Thyroid gland (tissue), 4 donors: ENCODE measurements at regions not wholly inside any gene's neighbourhood (a gene's known extent, or its start where the extent isn't known, plus 50 kb on each side); places are given as distances from the start of the nearest gene placed in this dataset.

Experiments used
- DNase-seq, 2 donors: peaks; one replicate each; pipeline ENCODE4 v3.0.0-alpha.2; 2019
- H3K27ac ChIP-seq, 3 donors: fragments of 200-600 bp; sonication (generic); 1 replicate in 2 of 3; 2 replicates in 1 of 3; pipeline ENCODE4 v1.5.1; 2016 to 2019; ENCODE audit warnings: mild to moderate bottlenecking in 1 of 3, moderate library complexity in 1 of 3
- H3K27me3 ChIP-seq: fragments of 200-600 bp; sonication (generic); one replicate; pipeline ENCODE4 v1.5.1; 2019
- H3K36me3 ChIP-seq, 2 donors: fragments of 200-600 bp; sonication (generic); one replicate each; pipeline ENCODE4 v1.5.1; 2016 to 2019
- H3K4me1 ChIP-seq, 2 donors: fragments of 200-600 bp; sonication (generic); one replicate each; pipeline ENCODE4 v1.5.1; 2017 to 2019
- H3K4me3 ChIP-seq, 3 donors: fragments of 200-600 bp; sonication (generic); replicated peaks in 1 of 3; 1 replicate in 2 of 3; 2 replicates in 1 of 3; pipeline ENCODE4 v1.5.1; 2016; ENCODE audit warnings: mild to moderate bottlenecking in 1 of 3
- H3K9me3 ChIP-seq: fragments of 200-600 bp; sonication (generic); one replicate; pipeline ENCODE4 v1.5.1; 2017
- POLR2A ChIP-seq, 2 donors: fragments of 450-650 bp; IDR thresholded peaks; one replicate each; pipeline ENCODE4 v1.6.1; 2017; ENCODE audit warnings: antibody characterized with exemption in 2 of 2, mild to moderate bottlenecking in 2 of 2, moderate library complexity in 1 of 2
- WGBS, 2 donors: methylation state at CpG; one replicate each; pipeline ENCODE4 v1.1.5; 2017; 5-methylcytosine and 5-hydroxymethylcytosine counted together
- intact Hi-C: fragments of 100-400 bp; cut with DNase I; formaldehyde crosslinking; loops from one replicate; pipeline ENCODE4 v1.15.1; 2023
- TF ChIP-seq, protein P1 (sequence below), 6 experiments: fragments of 200-600 bp in 3 of 6; fragments of 450-650 bp in 3 of 6; sonication (generic) in 3 of 6; IDR thresholded peaks; one replicate each; pipeline ENCODE4 v1.5.1; 2016 to 2019; ENCODE audit warnings: antibody characterized with exemption in 6 of 6, mild to moderate bottlenecking in 2 of 6, inconsistent platforms in 1 of 6, moderate library complexity in 1 of 6

DNA sequence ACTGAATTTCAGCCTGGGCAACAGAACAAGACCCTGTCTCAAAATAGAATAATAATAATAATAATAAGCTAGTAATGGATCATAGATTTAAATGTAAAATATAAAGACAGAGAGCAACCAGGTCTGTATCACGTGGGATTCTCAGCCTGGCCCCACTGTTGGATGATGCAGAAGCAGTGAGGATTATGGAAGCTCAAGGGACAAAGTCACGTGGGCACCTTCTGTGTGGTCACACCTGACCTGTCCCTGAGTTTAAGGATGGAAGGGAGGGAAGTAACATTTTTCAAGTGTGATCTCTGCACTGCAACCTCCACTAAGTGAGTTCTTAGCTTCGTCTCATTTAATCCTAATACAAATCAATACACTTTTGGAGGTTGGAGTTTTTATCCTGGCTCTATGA is 212.5 kb upstream of the IER5L start:
- H3K27me3 ChIP-seq: no peaks in the 10 kb centered on the region

DNA sequence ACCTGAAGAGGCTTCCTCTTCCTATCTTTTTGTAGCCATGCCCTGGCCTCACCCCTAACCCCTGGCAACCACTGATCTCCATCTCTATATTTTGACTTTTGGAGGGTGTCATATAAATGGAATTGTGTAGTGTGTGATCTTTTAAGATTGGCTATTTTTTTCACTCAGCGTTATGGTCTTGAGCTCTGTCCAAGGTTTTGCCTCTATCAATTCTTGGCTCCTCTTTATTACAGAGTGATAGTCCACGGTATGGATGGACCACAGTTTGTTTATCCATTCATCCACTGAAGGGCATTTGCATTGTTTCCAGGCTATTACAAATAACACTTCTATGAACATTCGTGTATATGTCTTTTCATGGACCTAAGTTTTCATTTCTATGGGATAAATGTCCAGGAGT is 209.8 kb upstream of the IER5L start:
- peaks cover 15 to 27% of the 10 kb centered on the region in 2 donors for H3K4me1 ChIP-seq
- no peak overlapping the region for H3K4me3 ChIP-seq
- H3K36me3 ChIP-seq: no peaks in the 10 kb centered on the region
- H3K27me3 ChIP-seq: no peaks in the 10 kb centered on the region
- 52 to 68% methylated on average over 3 of the region's 3 CpGs for WGBS, 2 donors
- intact Hi-C loops: no loop called here
- TF ChIP-seq POLR2A (IDR thresholded peaks at IDR 0.05): no peak
- TF ChIP-seq, protein P1, sequence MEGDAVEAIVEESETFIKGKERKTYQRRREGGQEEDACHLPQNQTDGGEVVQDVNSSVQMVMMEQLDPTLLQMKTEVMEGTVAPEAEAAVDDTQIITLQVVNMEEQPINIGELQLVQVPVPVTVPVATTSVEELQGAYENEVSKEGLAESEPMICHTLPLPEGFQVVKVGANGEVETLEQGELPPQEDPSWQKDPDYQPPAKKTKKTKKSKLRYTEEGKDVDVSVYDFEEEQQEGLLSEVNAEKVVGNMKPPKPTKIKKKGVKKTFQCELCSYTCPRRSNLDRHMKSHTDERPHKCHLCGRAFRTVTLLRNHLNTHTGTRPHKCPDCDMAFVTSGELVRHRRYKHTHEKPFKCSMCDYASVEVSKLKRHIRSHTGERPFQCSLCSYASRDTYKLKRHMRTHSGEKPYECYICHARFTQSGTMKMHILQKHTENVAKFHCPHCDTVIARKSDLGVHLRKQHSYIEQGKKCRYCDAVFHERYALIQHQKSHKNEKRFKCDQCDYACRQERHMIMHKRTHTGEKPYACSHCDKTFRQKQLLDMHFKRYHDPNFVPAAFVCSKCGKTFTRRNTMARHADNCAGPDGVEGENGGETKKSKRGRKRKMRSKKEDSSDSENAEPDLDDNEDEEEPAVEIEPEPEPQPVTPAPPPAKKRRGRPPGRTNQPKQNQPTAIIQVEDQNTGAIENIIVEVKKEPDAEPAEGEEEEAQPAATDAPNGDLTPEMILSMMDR (IDR thresholded peaks at IDR 0.05): no peak
- no peak for DNase-seq
- H3K27ac ChIP-seq: no peak overlapping the region
- H3K9me3 ChIP-seq: no peaks in the 10 kb centered on the region

More for the DNA sequence above, 212.5 kb upstream of the IER5L start:
- intact Hi-C loops: no loop called here
- Histone ChIP-seq H3K9me3 (no peaks in the 10 kb centered on the region), H3K27ac (no peak overlapping the region), H3K36me3 (no peaks in the 10 kb centered on the region), H3K4me1 (peaks cover 5 to 15% of the 10 kb centered on the region in 2 donors), H3K4me3 (no peak overlapping the region)
- WGBS, 2 donors: 77 to 81% methylated on average over 3 of the region's 3 CpGs
- DNase-seq: no peak
- no peak for TF ChIP-seq POLR2A (IDR thresholded peaks at IDR 0.05)
- TF ChIP-seq, protein P1 (IDR thresholded peaks at IDR 0.05): no peak

DNA sequence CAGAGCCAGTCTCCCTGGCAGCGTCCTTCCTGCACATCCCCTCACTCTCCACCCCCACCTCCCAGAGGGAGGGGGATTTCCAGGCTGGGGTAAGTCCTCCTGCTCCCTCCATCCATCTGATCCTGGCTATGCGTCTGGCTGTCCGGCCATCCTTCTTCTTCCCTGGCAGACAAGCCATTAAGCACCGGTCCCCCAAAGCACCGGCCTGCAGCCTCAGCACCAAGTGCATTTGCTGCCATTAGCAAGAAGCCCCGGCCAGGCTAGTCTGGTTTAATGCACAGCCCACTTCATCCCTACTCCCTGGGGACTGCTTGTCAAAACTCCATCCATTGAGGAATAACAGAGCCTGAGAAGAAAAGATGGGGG is 208.7 kb upstream of the IER5L start:
- no peak for DNase-seq
- Histone ChIP-seq H3K4me1 (peaks cover 24 to 32% of the 10 kb centered on the region in 2 donors), H3K9me3 (no peaks in the 10 kb centered on the region), H3K27ac (no peak overlapping the region), H3K4me3 (no peak overlapping the region), H3K27me3 (no peaks in the 10 kb centered on the region), H3K36me3 (no peaks in the 10 kb centered on the region)
- WGBS, 2 donors: 83 to 84% methylated on average over 5 to 6 of the region's 6 CpGs
- TF ChIP-seq, protein P1 (IDR thresholded peaks at IDR 0.05): no peak
- no peak for TF ChIP-seq POLR2A (IDR thresholded peaks at IDR 0.05)
- intact Hi-C loops: no loop called here

DNA sequence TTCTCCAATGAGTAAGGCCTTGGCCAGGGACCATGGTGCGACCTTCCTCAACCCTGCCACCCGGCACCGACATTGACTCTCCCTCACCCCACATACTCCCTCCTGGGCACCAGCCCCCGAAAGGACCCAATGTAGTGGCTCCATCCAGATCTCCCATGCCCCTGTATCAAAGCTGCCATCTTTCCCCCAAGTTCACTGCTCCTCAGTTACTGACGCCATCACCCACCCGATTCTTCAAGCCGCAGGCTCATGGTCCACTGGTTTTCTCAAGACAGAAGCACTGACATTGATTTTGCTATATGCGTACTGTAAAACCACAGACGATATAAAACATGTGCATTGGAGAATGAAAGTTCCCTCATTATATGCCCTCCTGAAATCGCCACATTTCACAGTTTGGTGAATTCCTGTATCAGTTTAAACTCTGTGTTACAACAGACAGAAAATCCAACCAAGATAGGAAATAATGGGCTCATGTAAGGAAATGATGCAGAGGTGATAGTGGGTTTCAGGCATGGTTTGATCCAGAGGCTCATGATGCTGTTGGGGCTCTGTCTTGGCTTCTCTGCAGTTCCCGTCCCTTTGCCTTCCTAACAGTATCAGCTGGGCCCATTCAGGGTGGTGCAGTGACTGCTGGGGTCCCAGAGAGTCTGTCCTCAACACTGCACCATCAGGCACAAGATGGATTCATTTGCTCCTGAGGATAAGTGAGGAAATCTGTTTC is 207.3 kb upstream of the IER5L start:
- Histone ChIP-seq H3K9me3 (no peaks in the 10 kb centered on the region), H3K36me3 (no peaks in the 10 kb centered on the region), H3K4me3 (no peak overlapping the region), H3K27ac (peak overlapping the region in 1 of 3 donors; percentile 98), H3K4me1 (peaks cover 19 to 34% of the 10 kb centered on the region in 2 donors), H3K27me3 (no peaks in the 10 kb centered on the region)
- DNase-seq: no peak
- WGBS, 2 donors: 91 to 95% methylated on average over 11 of the region's 11 CpGs
- intact Hi-C loops: no loop called here
- no peak for TF ChIP-seq POLR2A (IDR thresholded peaks at IDR 0.05)
- TF ChIP-seq, protein P1 (IDR thresholded peaks at IDR 0.05): no peak

DNA sequence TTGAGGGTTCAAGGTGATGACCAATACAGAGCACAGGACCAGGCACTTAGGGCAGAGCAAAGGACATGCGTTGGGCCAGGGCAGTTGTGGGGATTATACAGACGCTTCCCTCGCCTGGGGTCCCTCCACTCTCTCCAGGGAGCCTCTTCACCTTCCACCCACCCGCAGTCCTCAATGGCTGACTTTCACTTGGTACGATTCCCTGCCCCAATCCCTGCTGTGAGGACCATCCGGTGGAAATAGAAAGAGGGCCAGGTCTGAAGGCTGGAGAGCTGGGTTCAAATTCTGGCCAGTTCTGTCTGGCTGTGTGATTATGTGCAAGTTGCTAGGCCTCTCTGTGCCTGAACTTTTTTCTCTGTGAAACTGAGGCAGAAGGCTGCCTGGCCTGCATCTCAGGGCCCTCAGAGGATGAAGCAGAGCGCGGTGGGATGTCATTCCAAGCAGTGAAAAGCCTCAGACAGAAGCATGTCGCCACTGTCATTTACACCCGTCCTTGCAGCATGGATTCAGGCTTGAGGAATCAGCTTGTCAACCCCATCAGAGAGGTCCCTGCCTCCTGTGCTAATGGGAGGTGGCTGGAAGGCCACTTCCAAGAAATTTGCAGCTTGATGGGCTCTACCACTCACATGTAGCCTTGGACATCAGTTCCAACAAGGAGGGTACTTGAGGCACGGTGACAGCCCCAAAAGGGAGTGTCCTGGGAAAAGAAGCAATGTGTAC is 206.6 kb upstream of the IER5L start:
- DNase-seq: peak in 1 of 2 donors; percentile 23
- Histone ChIP-seq H3K27ac (peak overlapping the region; percentile 90 to 98 (median 98)), H3K4me3 (no peak overlapping the region), H3K9me3 (no peaks in the 10 kb centered on the region), H3K36me3 (no peaks in the 10 kb centered on the region), H3K4me1 (peaks cover 19 to 30% of the 10 kb centered on the region in 2 donors), H3K27me3 (no peaks in the 10 kb centered on the region)
- 93 to 96% methylated on average over 11 of the region's 11 CpGs for WGBS, 2 donors
- TF ChIP-seq, protein P1 (IDR thresholded peaks at IDR 0.05): no peak
- TF ChIP-seq POLR2A (IDR thresholded peaks at IDR 0.05): no peak
- intact Hi-C loops: no loop called here
